Cardiac muscle cell (in vitro differentiated cells and primary cell): ENCODE measurements at regions not wholly inside any gene's neighbourhood (a gene's known extent, or its start where the extent isn't known, plus 50 kb on each side); places are given as distances from the start of the nearest gene placed in this dataset.

Experiments
- DNase-seq, 2 donors: peaks; one replicate each; pipeline versions ENCODE4 v3.0.0 to v3.0.0-alpha.2; 2010 to 2017; ENCODE audit warnings: low read depth in 1 of 2, low spot score in 1 of 2
- H3K27ac ChIP-seq: fragments of 200-600 bp; sonication (generic); 2 replicates; pipeline ENCODE4 v1.5.1; 2016
- H3K27me3 ChIP-seq: fragments of 200-600 bp; sonication (generic); 2 replicates; pipeline ENCODE4 v1.6.0; 2016; ENCODE audit warnings: control low read depth
- H3K36me3 ChIP-seq: fragments of 200-600 bp; sonication (generic); 2 replicates; pipeline ENCODE4 v1.5.1; 2016; ENCODE audit warnings: control low read depth
- H3K4me1 ChIP-seq: fragments of 200-600 bp; sonication (generic); 2 replicates; pipeline ENCODE4 v1.8.1; 2017; ENCODE audit warnings: low read depth, mild to moderate bottlenecking, mixed run types
- H3K4me3 ChIP-seq: fragments of 200-600 bp; sonication (generic); 2 replicates; pipeline ENCODE4 v1.5.1; 2016; ENCODE audit warnings: mild to moderate bottlenecking
- H3K9me3 ChIP-seq: fragments of 200-600 bp; sonication (generic); 2 replicates; pipeline ENCODE4 v1.5.1; 2017; ENCODE audit warnings: low read depth, mild to moderate bottlenecking, control low read depth
- TF ChIP-seq, protein P1 (sequence below): IDR thresholded peaks from 2 replicates; pipeline ENCODE4 v1.5.1; 2012; ENCODE audit warnings: low read depth, mild to moderate bottlenecking, low read length

DNA sequence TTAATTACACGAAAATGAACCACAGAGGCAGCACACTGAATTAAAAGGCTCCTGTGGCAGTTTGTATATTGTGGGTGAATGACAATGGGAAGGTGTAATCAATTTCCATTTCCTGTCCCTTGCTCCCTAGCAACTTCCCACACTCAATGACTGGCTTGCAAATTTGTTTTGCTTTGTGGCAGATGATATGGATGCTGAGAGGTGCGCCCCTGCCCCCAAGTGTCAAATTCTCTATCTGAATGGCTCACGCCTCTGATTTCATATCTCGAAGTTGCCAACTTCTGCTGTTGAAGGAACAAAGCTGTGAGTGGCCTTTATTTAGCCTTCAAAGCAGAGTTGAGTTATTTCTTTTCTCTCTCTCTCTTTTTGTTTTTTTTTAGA is 86.0 kb downstream of the FOXD2 start:
- DNase-seq = no peak
- Histone ChIP-seq H3K9me3 (no peaks in the 10 kb centered on the region), H3K27ac (no peak overlapping the region), H3K4me3 (no peak overlapping the region), H3K36me3 (no peaks in the 10 kb centered on the region), H3K4me1 (no peaks in the 10 kb centered on the region), H3K27me3 (no peaks in the 10 kb centered on the region)
- TF ChIP-seq, protein P1, sequence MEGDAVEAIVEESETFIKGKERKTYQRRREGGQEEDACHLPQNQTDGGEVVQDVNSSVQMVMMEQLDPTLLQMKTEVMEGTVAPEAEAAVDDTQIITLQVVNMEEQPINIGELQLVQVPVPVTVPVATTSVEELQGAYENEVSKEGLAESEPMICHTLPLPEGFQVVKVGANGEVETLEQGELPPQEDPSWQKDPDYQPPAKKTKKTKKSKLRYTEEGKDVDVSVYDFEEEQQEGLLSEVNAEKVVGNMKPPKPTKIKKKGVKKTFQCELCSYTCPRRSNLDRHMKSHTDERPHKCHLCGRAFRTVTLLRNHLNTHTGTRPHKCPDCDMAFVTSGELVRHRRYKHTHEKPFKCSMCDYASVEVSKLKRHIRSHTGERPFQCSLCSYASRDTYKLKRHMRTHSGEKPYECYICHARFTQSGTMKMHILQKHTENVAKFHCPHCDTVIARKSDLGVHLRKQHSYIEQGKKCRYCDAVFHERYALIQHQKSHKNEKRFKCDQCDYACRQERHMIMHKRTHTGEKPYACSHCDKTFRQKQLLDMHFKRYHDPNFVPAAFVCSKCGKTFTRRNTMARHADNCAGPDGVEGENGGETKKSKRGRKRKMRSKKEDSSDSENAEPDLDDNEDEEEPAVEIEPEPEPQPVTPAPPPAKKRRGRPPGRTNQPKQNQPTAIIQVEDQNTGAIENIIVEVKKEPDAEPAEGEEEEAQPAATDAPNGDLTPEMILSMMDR = no peak

- no peak overlapping the region for H3K27ac ChIP-seq
- H3K9me3 ChIP-seq = no peaks in the 10 kb centered on the region
- no peaks in the 10 kb centered on the region for H3K4me1 ChIP-seq
- no peak overlapping the region for H3K4me3 ChIP-seq
- H3K27me3 ChIP-seq = no peaks in the 10 kb centered on the region
- H3K36me3 ChIP-seq = no peaks in the 10 kb centered on the region
- TF ChIP-seq, protein P1 = no peak
- DNase-seq = peak in 1 of 2 donors; percentile 15
These were observed 86.4 kb downstream of the FOXD2 start for GRCh38 chr1:47524272-47524671.

GRCh38 chr1:47527653-47528272 is 89.9 kb downstream of the FOXD2 start:
- Histone ChIP-seq H3K4me3 (no peak overlapping the region), H3K4me1 (no peaks in the 10 kb centered on the region), H3K27me3 (no peaks in the 10 kb centered on the region), H3K36me3 (no peaks in the 10 kb centered on the region), H3K9me3 (no peaks in the 10 kb centered on the region), H3K27ac (no peak overlapping the region)
- DNase-seq = peak; percentile 15 to 43
- TF ChIP-seq, protein P1 = peak; percentile 40

DNA sequence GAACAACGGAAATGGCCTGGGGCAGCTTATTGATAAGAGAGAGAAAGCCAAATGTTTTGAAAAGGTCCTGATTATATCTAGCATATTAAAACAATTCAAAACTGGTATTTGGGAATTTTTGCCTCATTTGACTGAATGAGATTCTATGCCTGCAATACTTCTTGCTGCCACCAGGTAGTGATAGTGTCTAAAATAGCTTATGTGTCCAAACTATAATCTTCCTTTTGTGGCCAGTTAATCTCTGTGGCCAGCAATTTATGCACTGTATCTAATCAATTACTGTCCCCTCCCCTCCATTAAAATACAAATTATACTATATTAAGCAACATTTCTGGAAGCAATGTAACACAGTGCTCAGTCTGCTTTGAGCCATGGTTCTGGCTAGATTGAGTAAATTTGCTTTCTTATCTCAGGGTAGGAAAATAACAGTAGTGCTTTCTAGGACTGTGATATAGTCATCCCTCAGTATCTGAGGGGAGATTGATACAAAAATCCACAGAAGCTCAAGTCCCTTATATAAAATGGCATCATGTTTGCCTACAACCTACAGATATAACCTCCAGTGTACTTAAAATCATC is 91.8 kb downstream of the FOXD2 start:
- no peak overlapping the region for H3K4me3 ChIP-seq

GRCh38 chr1:47532921-47533792 is 95.3 kb downstream of the FOXD2 start:
- no peak overlapping the region for H3K27ac ChIP-seq

More for the DNA sequence above, 91.8 kb downstream of the FOXD2 start:
- no peaks in the 10 kb centered on the region for H3K9me3 ChIP-seq
- DNase-seq = no peak
- H3K4me1 ChIP-seq = peaks cover 10% of the 10 kb centered on the region
- H3K27ac ChIP-seq = no peak overlapping the region
- TF ChIP-seq, protein P1 = peak; percentile 49
- no peaks in the 10 kb centered on the region for H3K36me3 ChIP-seq
- H3K27me3 ChIP-seq = no peaks in the 10 kb centered on the region

More at GRCh38 chr1:47532921-47533792, 95.3 kb downstream of the FOXD2 start:
- H3K9me3 ChIP-seq = no peaks in the 10 kb centered on the region
- TF ChIP-seq, protein P1 = no peak
- H3K27me3 ChIP-seq = no peaks in the 10 kb centered on the region
- peaks cover 11% of the 10 kb centered on the region for H3K4me1 ChIP-seq
- peak overlapping the region; percentile 7 for H3K4me3 ChIP-seq
- DNase-seq = peak; percentile 50 to 81
- H3K36me3 ChIP-seq = no peaks in the 10 kb centered on the region
